Endothelial cell of umbilical vein (primary cell): ENCODE measurements at regions not wholly inside any gene's neighbourhood (a gene's known extent, or its start where the extent isn't known, plus 50 kb on each side); places are given as distances from the start of the nearest gene placed in this dataset.

ENCODE experiments used
- BruUV-seq: library from RNA; stranded (reverse); fragments of 400-500 nt; replicated peaks from 2 replicates; lab custom pipeline; 2021; lab: Mats Ljungman, UMichigan
- CTCF ChIA-PET: fragments of 300-600, 350-600 bp; sonication (Branson Sonifier 250); formaldehyde crosslinking; loops from one replicate; lab custom pipeline; 2021; ENCODE audit warnings: antibody characterized with exemption, inconsistent platforms; lab: Charles Lee
- POLR2A ChIA-PET: fragments of 300-600, 350-600 bp; sonication (Branson Sonifier 250); formaldehyde crosslinking; loops from one replicate; lab custom pipeline; 2021; ENCODE audit warnings: antibody characterized with exemption, inconsistent platforms; lab: Charles Lee
- DNase-seq: peaks from one replicate; pipeline ENCODE4 v3.0.0-alpha.2; 2011; ENCODE audit warnings: low read depth, low spot score
- FAIRE-seq: peaks from 2 replicates; lab custom pipeline; 2011; peaks lifted over from hg19 to GRCh38; lab: Jason Lieb, UNC
- H2AFZ ChIP-seq: 2 replicates; pipeline ENCODE4 v1.6.0; 2012; ENCODE audit warnings: low read depth, low read length, control low read depth, inconsistent platforms
- H3K27ac ChIP-seq: 2 replicates; pipeline ENCODE4 v1.5.1; 2011; ENCODE audit warnings: low read depth, mild to moderate bottlenecking, control low read depth, low read length, moderate library complexity; ENCODE audit not compliant: insufficient read depth
- H3K27me3 ChIP-seq, 2 experiments: 2 replicates each; pipeline versions ENCODE4 v1.6.0 to v1.6.1; 2011; ENCODE audit warnings: low read length in 2 of 2, mixed read lengths in 1 of 2; ENCODE audit not compliant: control insufficient read depth in 2 of 2, insufficient read depth in 2 of 2
- H3K36me3 ChIP-seq, 2 experiments: 2 replicates in 1 of 2; 3 replicates in 1 of 2; pipeline ENCODE4 v1.5.1; 2011; ENCODE audit warnings: low read length in 2 of 2, mild to moderate bottlenecking in 1 of 2, moderate library complexity in 1 of 2; ENCODE audit not compliant: control insufficient read depth in 2 of 2, insufficient read depth in 2 of 2; ENCODE audit errors: extremely low read depth in 1 of 2
- H3K4me1 ChIP-seq: 3 replicates; pipeline ENCODE4 v1.5.1; 2011; ENCODE audit warnings: mild to moderate bottlenecking, low read length; ENCODE audit not compliant: control insufficient read depth, insufficient read depth; ENCODE audit errors: extremely low read depth
- H3K4me2 ChIP-seq: 2 replicates; pipeline ENCODE4 v1.6.1; 2011; ENCODE audit warnings: low read length, control low read depth, mixed read lengths; ENCODE audit not compliant: insufficient read depth
- H3K4me3 ChIP-seq, 3 experiments: fragments of 200-600 bp in 1 of 3; sonication (generic), shearing (Covaris generic) in 1 of 3; replicated peaks in 1 of 3; 2 replicates each; pipeline ENCODE4 v1.5.1; 2011 to 2016; ENCODE audit warnings: control low read depth in 3 of 3, low read length in 3 of 3, mild to moderate bottlenecking in 2 of 3, inconsistent platforms in 1 of 3, low read depth in 1 of 3, moderate library complexity in 1 of 3; ENCODE audit not compliant: insufficient read depth in 1 of 3
- H3K79me2 ChIP-seq: 2 replicates; pipeline ENCODE4 v1.6.0; 2012; ENCODE audit warnings: low read length, inconsistent platforms; ENCODE audit not compliant: control insufficient read depth, insufficient read depth
- H3K9ac ChIP-seq: replicated peaks from 2 replicates; pipeline ENCODE3; 2011; ENCODE audit warnings: low read length, control low read depth; ENCODE audit not compliant: insufficient read depth; ENCODE audit errors: extremely low read depth
- H3K9me1 ChIP-seq: replicated peaks from 3 replicates; pipeline ENCODE4 v1.6.0; 2011; ENCODE audit warnings: mild to moderate bottlenecking, low read length; ENCODE audit not compliant: control insufficient read depth, insufficient read depth; ENCODE audit errors: extremely low read depth
- H3K9me3 ChIP-seq: replicated peaks from 2 replicates; pipeline ENCODE4 v1.5.1; 2012; ENCODE audit warnings: low read length, inconsistent platforms; ENCODE audit not compliant: control insufficient read depth, insufficient read depth
- H4K20me1 ChIP-seq: replicated peaks from 2 replicates; pipeline ENCODE3; 2011; ENCODE audit warnings: mild to moderate bottlenecking, low read length; ENCODE audit not compliant: control insufficient read depth, insufficient read depth; ENCODE audit errors: extremely low read depth
- CTCF ChIP-seq, 2 donors: IDR thresholded peaks; 1 replicate in 1 of 2; 2 replicates in 1 of 2; pipeline ENCODE4 v1.5.1; 2011; ENCODE audit warnings: low read length in 2 of 2, mild to moderate bottlenecking in 2 of 2, moderate library complexity in 2 of 2, control low read depth in 1 of 2, inconsistent platforms in 1 of 2, low read depth in 1 of 2; ENCODE audit not compliant: insufficient read depth in 1 of 2; ENCODE audit errors: extremely low read depth in 1 of 2
- EZH2 ChIP-seq: IDR thresholded peaks from 2 replicates; pipeline ENCODE4 v1.6.1; 2012; ENCODE audit warnings: borderline replicate concordance, low read depth, mild to moderate bottlenecking, moderate library complexity, low read length, inconsistent platforms; ENCODE audit not compliant: severe bottlenecking
- FOS ChIP-seq: IDR thresholded peaks from 2 replicates; pipeline ENCODE4 v1.6.1; 2011; ENCODE audit warnings: mild to moderate bottlenecking, low read length, moderate library complexity, borderline replicate concordance; ENCODE audit not compliant: insufficient read depth
- GATA2 ChIP-seq: IDR thresholded peaks from 2 replicates; pipeline ENCODE4 v1.7.0; 2011; ENCODE audit warnings: low read depth, mild to moderate bottlenecking, moderate library complexity, mixed read lengths, low read length; ENCODE audit not compliant: insufficient read length, insufficient read depth
- JUN ChIP-seq: IDR thresholded peaks from 2 replicates; pipeline ENCODE4 v1.6.1; 2011; ENCODE audit warnings: borderline replicate concordance, low read depth; ENCODE audit not compliant: insufficient read length, insufficient read depth
- MAX ChIP-seq: IDR thresholded peaks from 2 replicates; pipeline ENCODE4 v1.6.1; 2011; ENCODE audit not compliant: insufficient read depth, insufficient read length
- MYC ChIP-seq: IDR thresholded peaks from one replicate; pipeline ENCODE4 v1.6.1; 2011; ENCODE audit warnings: mild to moderate bottlenecking, low read depth, low read length
- POLR2A ChIP-seq: IDR thresholded peaks from 2 replicates; pipeline ENCODE4 v1.6.1; 2012; ENCODE audit warnings: low read depth, mild to moderate bottlenecking, control low read depth, low read length
- POLR2AphosphoS5 ChIP-seq: IDR thresholded peaks from 2 replicates; pipeline ENCODE4 v1.6.1; 2012; ENCODE audit warnings: low read depth, mild to moderate bottlenecking, control low read depth, low read length, moderate library complexity; ENCODE audit not compliant: insufficient read depth
- dilution Hi-C: fragments of 300-500 bp; cut with MboI; formaldehyde crosslinking; loops from one replicate; pipeline ENCODE4 v1.15.0; 2019; ENCODE audit warnings: low sequenced_read_pairs; ENCODE audit not compliant: extremely low pct_ligation_motif_present
- intact Hi-C: fragments of 100-400 bp; cut with micrococcal nuclease; formaldehyde crosslinking; loops from one replicate; pipeline ENCODE4 v1.10.0; 2022

GRCh38 chr14:27730204-27730603, 1036.4 kb upstream of the FOXG1 start:
- intact Hi-C loops: no loop called here
- no peak for TF ChIP-seq JUN
- TF ChIP-seq CTCF (IDR thresholded peaks at IDR 0.05; ENCODE audit: extremely low read depth in 1 of 2, insufficient read depth in 1 of 2, low read depth in 1 of 2, low read length in 2 of 2): no peak
- TF ChIP-seq GATA2: no peak
- TF ChIP-seq POLR2A: no peak
- TF ChIP-seq FOS: no peak
- TF ChIP-seq MAX: no peak
- TF ChIP-seq EZH2: no peak
- TF ChIP-seq MYC: no peak
- no peak for TF ChIP-seq POLR2AphosphoS5
- CTCF ChIA-PET: interaction anchor here (2.4 kb wide), 1 partner anchor 10 kb away, joined by 8 read pairs; no protein-coding TSS in a partner anchor
- Histone ChIP-seq H3K9me3 (no peaks in the 10 kb centered on the region), H4K20me1 (no peaks in the 10 kb centered on the region), H3K27me3 (no peaks in the 10 kb centered on the region), H3K79me2 (no peaks in the 10 kb centered on the region), H3K4me2 (no peak overlapping the region), H3K9me1 (no peaks in the 10 kb centered on the region), H2AFZ (no peak overlapping the region), H3K27ac (no peak overlapping the region), H3K9ac (no peak overlapping the region), H3K4me3 (no peak overlapping the region), H3K4me1 (no peaks in the 10 kb centered on the region), H3K36me3 (no peaks in the 10 kb centered on the region)
- FAIRE-seq (no peak), DNase-seq (no peak)
- dilution Hi-C loops: no loop called here
- BruUV-seq: no TSS peak
- POLR2A ChIA-PET: no interaction called here
